HUES6 (cell line): ENCODE measurements at regions not wholly inside any gene's neighbourhood (a gene's known extent, or its start where the extent isn't known, plus 50 kb on each side); places are given as distances from the start of the nearest gene placed in this dataset.

ENCODE experiments used
- H3K27ac ChIP-seq: 2 replicates; pipeline ENCODE4 v1.7.0; 2013; ENCODE audit warnings: low read depth, mild to moderate bottlenecking, low read length, inconsistent platforms
- H3K27me3 ChIP-seq: 2 replicates; pipeline ENCODE4 v1.6.1; 2013; ENCODE audit warnings: low read length; ENCODE audit not compliant: control insufficient read depth, insufficient read depth
- H3K36me3 ChIP-seq: 2 replicates; pipeline ENCODE4 v1.6.1; 2013; ENCODE audit warnings: low read length; ENCODE audit not compliant: control insufficient read depth, insufficient read depth
- H3K4me1 ChIP-seq: 2 replicates; pipeline ENCODE4 v1.6.1; 2013; ENCODE audit warnings: low read length; ENCODE audit not compliant: control insufficient read depth, insufficient read depth
- H3K4me3 ChIP-seq: 2 replicates; pipeline ENCODE4 v1.5.1; 2013; ENCODE audit warnings: low read depth, low read length
- H3K9ac ChIP-seq: one replicate; pipeline ENCODE4 v1.6.1; 2013; ENCODE audit warnings: mild to moderate bottlenecking, low read length
- H3K9me3 ChIP-seq: 2 replicates; pipeline ENCODE4 v1.6.1; 2013; ENCODE audit warnings: low read depth, low read length; ENCODE audit not compliant: control insufficient read depth, insufficient read depth

- H3K4me3 ChIP-seq = no peak overlapping the region
- H3K9me3 ChIP-seq = no peaks in the 10 kb centered on the region
- no peak overlapping the region for H3K9ac ChIP-seq
- H3K27ac ChIP-seq = no peak overlapping the region
- 0 out of 2 replicates have a peak, but pooled peaks cover 3% of the 10 kb centered on the region for H3K27me3 ChIP-seq
- H3K4me1 ChIP-seq = peaks cover 19% of the 10 kb centered on the region
- no peaks in the 10 kb centered on the region for H3K36me3 ChIP-seq
These were observed 123.7 kb upstream of the ATP2B2 start for GRCh38 chr3:10628891-10629670.

- Histone ChIP-seq H3K36me3 (no peaks in the 10 kb centered on the region), H3K27ac (no peak overlapping the region), H3K9me3 (no peaks in the 10 kb centered on the region), H3K27me3 (0 out of 2 replicates have a peak, but pooled peaks cover 3% of the 10 kb centered on the region), H3K4me3 (no peak overlapping the region), H3K9ac (no peak overlapping the region), H3K4me1 (peaks cover 19% of the 10 kb centered on the region)
These were observed 124.3 kb upstream of the ATP2B2 start for GRCh38 chr3:10629671-10630040.

- Histone ChIP-seq H3K36me3 (no peaks in the 10 kb centered on the region), H3K4me1 (peaks cover 15% of the 10 kb centered on the region), H3K9ac (no peak overlapping the region), H3K9me3 (no peaks in the 10 kb centered on the region), H3K4me3 (no peak overlapping the region), H3K27me3 (0 out of 2 replicates have a peak, but pooled peaks cover 3% of the 10 kb centered on the region), H3K27ac (no peak overlapping the region)
These were observed 125.8 kb upstream of the ATP2B2 start for GRCh38 chr3:10631224-10631623.

- Histone ChIP-seq H3K4me3 (no peak overlapping the region), H3K27me3 (0 out of 2 replicates have a peak, but pooled peaks cover 3% of the 10 kb centered on the region), H3K9me3 (peaks cover 2% of the 10 kb centered on the region; the same call in 1 of the 2 replicates), H3K36me3 (no peaks in the 10 kb centered on the region), H3K27ac (no peak overlapping the region), H3K9ac (no peak overlapping the region), H3K4me1 (peaks cover 15% of the 10 kb centered on the region)
These were observed 126.7 kb upstream of the ATP2B2 start for GRCh38 chr3:10632125-10632524.

GRCh38 chr3:10632741-10633140, 127.4 kb upstream of the ATP2B2 start:
- peaks cover 7% of the 10 kb centered on the region; the same call in 1 of the 2 replicates for H3K9me3 ChIP-seq
- H3K9ac ChIP-seq = no peak overlapping the region
- no peaks in the 10 kb centered on the region for H3K36me3 ChIP-seq
- no peak overlapping the region for H3K27ac ChIP-seq
- H3K27me3 ChIP-seq = 0 out of 2 replicates have a peak, but pooled peaks cover 3% of the 10 kb centered on the region
- no peak overlapping the region for H3K4me3 ChIP-seq
- H3K4me1 ChIP-seq = peaks cover 8% of the 10 kb centered on the region

GRCh38 chr3:10635446-10636076, 130.2 kb upstream of the ATP2B2 start:
- Histone ChIP-seq H3K9me3 (peaks cover 7% of the 10 kb centered on the region; the same call in 1 of the 2 replicates), H3K27me3 (0 out of 2 replicates have a peak, but pooled peaks cover 8% of the 10 kb centered on the region), H3K4me1 (no peaks in the 10 kb centered on the region; the same call in 1 of the 2 replicates), H3K36me3 (no peaks in the 10 kb centered on the region), H3K9ac (no peak overlapping the region), H3K4me3 (no peak overlapping the region), H3K27ac (no peak overlapping the region)

- Histone ChIP-seq H3K4me3 (no peak overlapping the region), H3K9ac (no peak overlapping the region), H3K9me3 (peaks cover 7% of the 10 kb centered on the region; the same call in 1 of the 2 replicates), H3K36me3 (no peaks in the 10 kb centered on the region), H3K4me1 (no peaks in the 10 kb centered on the region; the same call in 1 of the 2 replicates), H3K27me3 (0 out of 2 replicates have a peak, but pooled peaks cover 8% of the 10 kb centered on the region), H3K27ac (no peak overlapping the region)
These were observed 132.0 kb upstream of the ATP2B2 start for GRCh38 chr3:10637342-10637741.

- Histone ChIP-seq H3K4me3 (no peak overlapping the region), H3K27me3 (0 out of 2 replicates have a peak, but pooled peaks cover 8% of the 10 kb centered on the region), H3K9ac (no peak overlapping the region), H3K27ac (no peak overlapping the region), H3K9me3 (peaks cover 7% of the 10 kb centered on the region; the same call in 1 of the 2 replicates), H3K36me3 (no peaks in the 10 kb centered on the region), H3K4me1 (no peaks in the 10 kb centered on the region; the same call in 1 of the 2 replicates)
These were observed 133.1 kb upstream of the ATP2B2 start for GRCh38 chr3:10638466-10638865.

GRCh38 chr3:10641760-10642159, 136.4 kb upstream of the ATP2B2 start:
- peaks cover 6% of the 10 kb centered on the region; the same call in 1 of the 2 replicates for H3K9me3 ChIP-seq
- no peak overlapping the region for H3K4me3 ChIP-seq
- H3K36me3 ChIP-seq = no peaks in the 10 kb centered on the region
- H3K27ac ChIP-seq = no peak overlapping the region
- peaks cover 8% of the 10 kb centered on the region; the same call in 1 of the 2 replicates for H3K27me3 ChIP-seq
- no peaks in the 10 kb centered on the region for H3K4me1 ChIP-seq
- H3K9ac ChIP-seq = no peak overlapping the region

GRCh38 chr3:10644189-10644588, 138.8 kb upstream of the ATP2B2 start:
- H3K4me3 ChIP-seq = no peak overlapping the region
- H3K4me1 ChIP-seq = no peaks in the 10 kb centered on the region
- peaks cover 11% of the 10 kb centered on the region for H3K27me3 ChIP-seq
- no peak overlapping the region for H3K27ac ChIP-seq
- no peaks in the 10 kb centered on the region for H3K36me3 ChIP-seq
- no peaks in the 10 kb centered on the region for H3K9me3 ChIP-seq
- no peak overlapping the region for H3K9ac ChIP-seq

- peaks cover 2% of the 10 kb centered on the region for H3K27me3 ChIP-seq
These were observed 140.4 kb upstream of the ATP2B2 start for GRCh38 chr3:10645800-10646199.

More at GRCh38 chr3:10645800-10646199, 140.4 kb upstream of the ATP2B2 start:
- Histone ChIP-seq H3K36me3 (no peaks in the 10 kb centered on the region), H3K9me3 (no peaks in the 10 kb centered on the region), H3K27ac (no peak overlapping the region), H3K4me1 (no peaks in the 10 kb centered on the region), H3K4me3 (no peak overlapping the region), H3K9ac (no peak overlapping the region)
